Endothelial cell of umbilical vein (primary cell): ENCODE measurements at regions not wholly inside any gene's neighbourhood (a gene's known extent, or its start where the extent isn't known, plus 50 kb on each side); places are given as distances from the start of the nearest gene placed in this dataset.

ENCODE experiments used
- CTCF ChIP-seq, 2 donors: IDR thresholded peaks; 1 replicate in 1 of 2; 2 replicates in 1 of 2; pipeline ENCODE4 v1.5.1; 2011; ENCODE audit warnings: low read length in 2 of 2, mild to moderate bottlenecking in 2 of 2, moderate library complexity in 2 of 2, control low read depth in 1 of 2, inconsistent platforms in 1 of 2, low read depth in 1 of 2; ENCODE audit not compliant: insufficient read depth in 1 of 2; ENCODE audit errors: extremely low read depth in 1 of 2
- EZH2 ChIP-seq: IDR thresholded peaks from 2 replicates; pipeline ENCODE4 v1.6.1; 2012; ENCODE audit warnings: borderline replicate concordance, low read depth, mild to moderate bottlenecking, moderate library complexity, low read length, inconsistent platforms; ENCODE audit not compliant: severe bottlenecking
- GATA2 ChIP-seq: IDR thresholded peaks from 2 replicates; pipeline ENCODE4 v1.7.0; 2011; ENCODE audit warnings: low read depth, mild to moderate bottlenecking, moderate library complexity, mixed read lengths, low read length; ENCODE audit not compliant: insufficient read length, insufficient read depth
- JUN ChIP-seq: IDR thresholded peaks from 2 replicates; pipeline ENCODE4 v1.6.1; 2011; ENCODE audit warnings: borderline replicate concordance, low read depth; ENCODE audit not compliant: insufficient read length, insufficient read depth
- MAX ChIP-seq: IDR thresholded peaks from 2 replicates; pipeline ENCODE4 v1.6.1; 2011; ENCODE audit not compliant: insufficient read depth, insufficient read length
- MYC ChIP-seq: IDR thresholded peaks from one replicate; pipeline ENCODE4 v1.6.1; 2011; ENCODE audit warnings: mild to moderate bottlenecking, low read depth, low read length
- POLR2A ChIP-seq: IDR thresholded peaks from 2 replicates; pipeline ENCODE4 v1.6.1; 2012; ENCODE audit warnings: low read depth, mild to moderate bottlenecking, control low read depth, low read length
- POLR2AphosphoS5 ChIP-seq: IDR thresholded peaks from 2 replicates; pipeline ENCODE4 v1.6.1; 2012; ENCODE audit warnings: low read depth, mild to moderate bottlenecking, control low read depth, low read length, moderate library complexity; ENCODE audit not compliant: insufficient read depth

- no peak for TF ChIP-seq CTCF (IDR thresholded peaks at IDR 0.05; ENCODE audit: extremely low read depth in 1 of 2, insufficient read depth in 1 of 2, low read depth in 1 of 2, low read length in 2 of 2)
- TF ChIP-seq MYC, result no peak
- no peak for TF ChIP-seq POLR2AphosphoS5
- TF ChIP-seq POLR2A, result no peak
- TF ChIP-seq GATA2, result no peak
- no peak for TF ChIP-seq EZH2
- TF ChIP-seq JUN, result no peak
- no peak for TF ChIP-seq MAX
Measured at GRCh38 chr4:129213692-129214091, 117.7 kb downstream of the C4orf33 start.
